GM12878 (cell line): ENCODE measurements at regions not wholly inside any gene's neighbourhood (a gene's known extent, or its start where the extent isn't known, plus 50 kb on each side); places are given as distances from the start of the nearest gene placed in this dataset.

Source experiments
- BHLHE40 ChIP-seq, 2 experiments: fragments of 450-650 bp in 1 of 2; IDR thresholded peaks; 2 replicates each; pipeline ENCODE4 v1.6.1; 2011 to 2017; ENCODE audit warnings: low read depth in 2 of 2, borderline replicate concordance in 1 of 2, improper control_type of control experiment in 1 of 2, low read length in 1 of 2, mild to moderate bottlenecking in 1 of 2
- CREB1 ChIP-seq: IDR thresholded peaks from 2 replicates; pipeline ENCODE4 v1.6.1; 2012; ENCODE audit warnings: low read depth, mild to moderate bottlenecking, inconsistent platforms
- CREM ChIP-seq: IDR thresholded peaks from 2 replicates; pipeline ENCODE4 v1.6.1; 2014; ENCODE audit warnings: antibody characterized with exemption, low read depth
- DPF2 ChIP-seq: fragments of 450-650 bp; IDR thresholded peaks from 2 replicates; pipeline ENCODE4 v1.6.1; 2017; ENCODE audit warnings: mild to moderate bottlenecking
- EP300 ChIP-seq, 2 experiments: fragments of 150-350 bp in 1 of 2; IDR thresholded peaks; 2 replicates each; pipeline ENCODE4 v1.6.1; 2011 to 2012; ENCODE audit warnings: low read depth in 2 of 2, low read length in 2 of 2, borderline replicate concordance in 1 of 2, improper control_type of control experiment in 1 of 2, inconsistent platforms in 1 of 2; ENCODE audit not compliant: control insufficient read depth in 1 of 2
- FOXM1 ChIP-seq: IDR thresholded peaks from 2 replicates; pipeline ENCODE4 v1.6.1; 2012; ENCODE audit warnings: low read depth, mild to moderate bottlenecking, inconsistent platforms, low read length, moderate library complexity
- HCFC1 ChIP-seq: fragments of 150-350 bp; IDR thresholded peaks from 2 replicates; pipeline ENCODE4 v1.6.1; 2014; ENCODE audit warnings: low read length
- NBN ChIP-seq: fragments of 450-650 bp; IDR thresholded peaks from 2 replicates; pipeline ENCODE4 v1.6.1; 2016
- POU2F2 ChIP-seq: IDR thresholded peaks from 3 replicates; pipeline ENCODE4 v1.6.1; 2011; ENCODE audit warnings: low read depth, mild to moderate bottlenecking, low read length, borderline replicate concordance
- RELB ChIP-seq: fragments of 450-650 bp; IDR thresholded peaks from 2 replicates; pipeline ENCODE4 v1.6.1; 2017; ENCODE audit warnings: low read depth, mild to moderate bottlenecking, moderate library complexity
- SP1 ChIP-seq: IDR thresholded peaks from one replicate; pipeline ENCODE4 v1.6.1; 2011; ENCODE audit warnings: low read depth, low read length
- TF ChIP-seq, protein P1 (sequence below): IDR thresholded peaks from 2 replicates; pipeline ENCODE4 v1.6.1; 2012; ENCODE audit warnings: low read depth, low read length, improper control_type of control experiment

DNA sequence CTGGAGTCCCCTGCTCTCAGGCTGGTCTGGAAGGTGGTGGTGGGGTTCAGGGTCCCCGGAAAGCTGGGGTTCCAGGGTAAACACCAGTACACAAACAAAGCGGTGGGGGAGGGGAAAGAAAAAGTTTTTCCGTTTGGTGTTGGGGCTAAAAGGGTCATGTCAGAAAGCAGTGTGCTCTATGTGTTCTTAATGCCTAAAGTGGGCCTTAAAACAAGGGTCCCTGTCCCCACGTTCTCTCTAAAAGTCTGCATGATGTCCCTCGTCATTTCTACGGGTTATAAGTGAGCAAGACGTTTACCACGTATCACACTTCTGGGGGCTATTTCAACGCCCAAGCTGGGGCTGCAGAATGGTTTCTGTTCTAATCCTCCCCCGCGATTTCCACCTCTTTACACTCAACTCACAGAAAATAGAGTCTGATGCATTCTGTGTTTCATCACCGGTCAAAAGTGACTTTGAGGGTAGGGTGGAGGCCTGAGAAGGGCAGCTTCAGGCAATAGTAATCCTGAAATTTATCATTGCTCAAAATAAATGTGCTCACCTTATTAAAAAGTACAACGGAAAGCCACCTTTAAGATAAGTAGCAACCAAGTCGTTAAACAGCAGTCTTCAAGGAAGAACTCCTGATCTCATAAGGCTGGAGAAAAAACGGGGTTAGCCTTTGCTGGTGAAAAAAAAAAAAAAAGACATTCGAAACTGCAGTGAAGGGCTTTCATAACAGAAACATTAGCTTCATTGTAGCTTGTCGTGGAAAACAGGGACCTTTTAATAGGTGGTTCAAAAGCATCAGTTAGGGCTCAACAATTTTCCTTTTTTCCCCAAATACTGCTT is 63.9 kb upstream of the PTGR2 start (continued):
- TF ChIP-seq EP300 (IDR thresholded peaks at IDR 0.05; ENCODE audit: borderline replicate concordance in 1 of 2, control insufficient read depth in 1 of 2, low read depth in 2 of 2, low read length in 2 of 2) (peak; percentile 19 to 41; a peak in 1 of 4 replicates), HCFC1 (no peak), BHLHE40 (IDR thresholded peaks at IDR 0.05; ENCODE audit: borderline replicate concordance in 1 of 2, low read depth in 2 of 2, low read length in 1 of 2) (0 out of 4 replicates have a peak, but pooled peaks of 1 of the 2 experiments have one; percentile 25), DPF2 (0 out of 2 replicates have a peak, but pooled peaks have one; percentile 12), CREB1 (peak; percentile 32; the same call in 1 of the 2 replicates), POU2F2 (peak; percentile 33; the same call in 1 of the 3 replicates), FOXM1 (peak; percentile 50; the same call in 1 of the 2 replicates), NBN (peak; percentile 66; the same call in 1 of the 2 replicates), CREM (peak; percentile 59; the same call in 1 of the 2 replicates), SP1 (no peak), RELB (peak; percentile 42; the same call in 1 of the 2 replicates)
- TF ChIP-seq, protein P1, sequence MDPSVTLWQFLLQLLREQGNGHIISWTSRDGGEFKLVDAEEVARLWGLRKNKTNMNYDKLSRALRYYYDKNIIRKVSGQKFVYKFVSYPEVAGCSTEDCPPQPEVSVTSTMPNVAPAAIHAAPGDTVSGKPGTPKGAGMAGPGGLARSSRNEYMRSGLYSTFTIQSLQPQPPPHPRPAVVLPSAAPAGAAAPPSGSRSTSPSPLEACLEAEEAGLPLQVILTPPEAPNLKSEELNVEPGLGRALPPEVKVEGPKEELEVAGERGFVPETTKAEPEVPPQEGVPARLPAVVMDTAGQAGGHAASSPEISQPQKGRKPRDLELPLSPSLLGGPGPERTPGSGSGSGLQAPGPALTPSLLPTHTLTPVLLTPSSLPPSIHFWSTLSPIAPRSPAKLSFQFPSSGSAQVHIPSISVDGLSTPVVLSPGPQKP: no peak
